SH-SY5Y (cell line): ENCODE measurements at regions not wholly inside any gene's neighbourhood (a gene's known extent, or its start where the extent isn't known, plus 50 kb on each side); places are given as distances from the start of the nearest gene placed in this dataset.

ENCODE experiments used
- GATA2 ChIP-seq: IDR thresholded peaks from 2 replicates; pipeline ENCODE4 v1.6.1; 2011; ENCODE audit warnings: mild to moderate bottlenecking, low read depth, low read length
- GATA3 ChIP-seq: IDR thresholded peaks from 2 replicates; pipeline ENCODE4 v1.6.1; 2011; ENCODE audit warnings: low read depth, mild to moderate bottlenecking, low read length, moderate library complexity

DNA sequence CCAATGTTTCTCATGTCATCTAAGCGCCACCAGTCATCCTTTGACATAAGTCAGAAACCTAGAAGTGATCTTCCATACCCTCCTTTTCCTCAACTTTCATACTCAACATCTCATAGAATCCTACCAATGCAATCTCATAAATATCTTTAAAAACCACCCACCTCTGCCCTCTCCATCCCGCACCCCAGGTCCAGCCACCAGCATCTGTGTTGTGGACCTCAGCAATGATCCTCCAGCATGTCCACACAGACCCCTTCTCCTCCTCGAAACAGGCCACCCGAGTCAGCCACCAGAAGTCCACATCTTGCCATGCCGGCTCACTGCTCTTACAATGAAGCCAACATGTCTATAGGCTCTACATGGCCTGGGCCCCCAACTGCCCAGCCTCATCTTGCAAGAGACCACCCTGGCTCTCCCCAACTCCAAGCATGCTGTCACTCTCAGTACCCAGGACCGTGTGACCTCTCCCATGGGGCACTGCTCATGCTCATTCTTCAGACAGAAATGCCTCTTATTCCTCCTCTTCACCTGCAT, 636.7 kb upstream of the ID2 start:
- TF ChIP-seq GATA3 (no peak), GATA2 (no peak)
